Hepatocyte (in vitro differentiated cells): ENCODE measurements at regions not wholly inside any gene's neighbourhood (a gene's known extent, or its start where the extent isn't known, plus 50 kb on each side); places are given as distances from the start of the nearest gene placed in this dataset.

Experiments used
- DNase-seq: peaks from one replicate; pipeline ENCODE4 v3.0.0-alpha.2; 2016; ENCODE audit warnings: low spot score
- H2AFZ ChIP-seq: fragments of 200-600 bp; sonication (generic); 2 replicates; pipeline ENCODE4 v1.6.0; 2016; ENCODE audit warnings: antibody characterized with exemption, mild to moderate bottlenecking
- H3K27ac ChIP-seq: fragments of 200-600 bp; sonication (generic); 2 replicates; pipeline ENCODE4 v1.5.1; 2016; ENCODE audit warnings: mild to moderate bottlenecking
- H3K27me3 ChIP-seq: fragments of 200-600 bp; sonication (generic); 2 replicates; pipeline ENCODE4 v1.6.1; 2016
- H3K36me3 ChIP-seq: fragments of 200-600 bp; sonication (generic); replicated peaks from 2 replicates; pipeline ENCODE4 v1.5.1; 2016; ENCODE audit warnings: low read depth; ENCODE audit not compliant: insufficient read depth
- H3K4me1 ChIP-seq: fragments of 200-600 bp; sonication (generic); 2 replicates; pipeline ENCODE4 v1.5.1; 2016; ENCODE audit warnings: mild to moderate bottlenecking, moderate library complexity; ENCODE audit not compliant: insufficient read depth
- H3K4me2 ChIP-seq: fragments of 200-600 bp; sonication (generic); 2 replicates; pipeline ENCODE4 v1.6.0; 2016
- H3K4me3 ChIP-seq: fragments of 200-600 bp; sonication (generic); 2 replicates; pipeline ENCODE4 v1.5.1; 2016; ENCODE audit warnings: mild to moderate bottlenecking
- H3K79me2 ChIP-seq: fragments of 200-600 bp; sonication (generic); 2 replicates; pipeline ENCODE4 v1.6.0; 2017; ENCODE audit warnings: mild to moderate bottlenecking
- H3K9me2 ChIP-seq: fragments of 200-600 bp; sonication (generic); replicated peaks from 2 replicates; pipeline ENCODE4 v1.6.0; 2017; ENCODE audit warnings: mild to moderate bottlenecking; ENCODE audit not compliant: insufficient read depth
- H3K9me3 ChIP-seq: fragments of 200-600 bp; sonication (generic); 2 replicates; pipeline ENCODE4 v1.5.1; 2016; ENCODE audit warnings: low read depth, mild to moderate bottlenecking
- H4K20me1 ChIP-seq: fragments of 200-600 bp; sonication (generic); 2 replicates; pipeline ENCODE4 v1.6.0; 2016; ENCODE audit warnings: mild to moderate bottlenecking; ENCODE audit not compliant: insufficient read depth, poor library complexity, severe bottlenecking
- CTCF ChIP-seq: fragments of 200-600 bp; sonication (generic); IDR thresholded peaks from 2 replicates; pipeline ENCODE4 v1.5.1; 2016; ENCODE audit warnings: antibody characterized with exemption, mild to moderate bottlenecking; ENCODE audit not compliant: poor library complexity
- EZH2 ChIP-seq: fragments of 200-600 bp; sonication (generic); IDR thresholded peaks from 2 replicates; pipeline ENCODE4 v1.6.1; 2016; ENCODE audit warnings: antibody characterized with exemption, mild to moderate bottlenecking, borderline replicate concordance
- EZH2phosphoT487 ChIP-seq: fragments of 200-600 bp; sonication (generic); IDR thresholded peaks from one replicate; pipeline ENCODE4 v1.6.1; 2018; ENCODE audit warnings: antibody characterized with exemption, mild to moderate bottlenecking, low read depth, moderate library complexity; ENCODE audit not compliant: unreplicated experiment, severe bottlenecking
- WGBS: methylation state at CpG from one replicate; pipeline ENCODE4 v1.1.6; 2016; ENCODE audit warnings: low lambda C conversion rate; ENCODE audit errors: missing lambda C conversion rate; 5-methylcytosine and 5-hydroxymethylcytosine counted together

GRCh38 chr2:137845422-137845821 is 118.9 kb upstream of the HNMT start:
- Histone ChIP-seq H3K36me3 (no peaks in the 10 kb centered on the region), H3K79me2 (no peaks in the 10 kb centered on the region), H3K4me3 (no peak overlapping the region), H3K27me3 (no peaks in the 10 kb centered on the region), H3K4me2 (no peak overlapping the region), H3K9me3 (no peaks in the 10 kb centered on the region), H2AFZ (no peak overlapping the region), H3K4me1 (no peaks in the 10 kb centered on the region), H3K9me2 (no peaks in the 10 kb centered on the region), H3K27ac (no peak overlapping the region), H4K20me1 (no peaks in the 10 kb centered on the region)
- no peak for TF ChIP-seq CTCF
- no peak for TF ChIP-seq EZH2phosphoT487
- TF ChIP-seq EZH2 = no peak
- no peak for DNase-seq

- H3K79me2 ChIP-seq = no peaks in the 10 kb centered on the region
- 66% methylated on average over 2 of the region's 2 CpGs for WGBS
- no peak for DNase-seq
- H3K4me2 ChIP-seq = no peak overlapping the region
- H4K20me1 ChIP-seq = no peaks in the 10 kb centered on the region
- no peaks in the 10 kb centered on the region for H3K36me3 ChIP-seq
- no peak overlapping the region for H2AFZ ChIP-seq
- H3K9me3 ChIP-seq = no peaks in the 10 kb centered on the region
- no peak overlapping the region for H3K4me3 ChIP-seq
- H3K27ac ChIP-seq = no peak overlapping the region
- TF ChIP-seq CTCF (no peak), EZH2 (no peak), EZH2phosphoT487 (no peak)
- H3K9me2 ChIP-seq = no peaks in the 10 kb centered on the region
- H3K27me3 ChIP-seq = no peaks in the 10 kb centered on the region
- no peaks in the 10 kb centered on the region for H3K4me1 ChIP-seq
Measured at GRCh38 chr2:137846993-137847392, 117.3 kb upstream of the HNMT start.

GRCh38 chr2:137847443-137847842 is 116.8 kb upstream of the HNMT start:
- no peaks in the 10 kb centered on the region for H3K36me3 ChIP-seq
- H3K27me3 ChIP-seq = no peaks in the 10 kb centered on the region
- no peak overlapping the region for H3K4me3 ChIP-seq
- H3K79me2 ChIP-seq = no peaks in the 10 kb centered on the region
- no peaks in the 10 kb centered on the region for H3K4me1 ChIP-seq
- no peak overlapping the region for H2AFZ ChIP-seq
- TF ChIP-seq EZH2phosphoT487 (no peak), CTCF (no peak), EZH2 (no peak)
- no peak overlapping the region for H3K27ac ChIP-seq
- no peak for DNase-seq
- no peaks in the 10 kb centered on the region for H3K9me3 ChIP-seq
- no peak overlapping the region for H3K4me2 ChIP-seq
- H4K20me1 ChIP-seq = no peaks in the 10 kb centered on the region
- no peaks in the 10 kb centered on the region for H3K9me2 ChIP-seq

- WGBS = 49% methylated on average over 3 of the region's 3 CpGs
- no peaks in the 10 kb centered on the region for H4K20me1 ChIP-seq
- H2AFZ ChIP-seq = no peak overlapping the region
- TF ChIP-seq CTCF (no peak), EZH2phosphoT487 (no peak), EZH2 (no peak)
- no peak for DNase-seq
- H3K9me3 ChIP-seq = no peaks in the 10 kb centered on the region
- H3K27ac ChIP-seq = no peak overlapping the region
- no peaks in the 10 kb centered on the region for H3K36me3 ChIP-seq
- H3K9me2 ChIP-seq = no peaks in the 10 kb centered on the region
- H3K4me1 ChIP-seq = no peaks in the 10 kb centered on the region
- peak overlapping the region; percentile 37 for H3K4me2 ChIP-seq
- H3K4me3 ChIP-seq = no peak overlapping the region
- H3K27me3 ChIP-seq = no peaks in the 10 kb centered on the region
- no peaks in the 10 kb centered on the region for H3K79me2 ChIP-seq
Measured at GRCh38 chr2:137857881-137858280, 106.4 kb upstream of the HNMT start.
